ENCODE measurements at regions not wholly inside any gene's neighbourhood (a gene's known extent, or its start where the extent isn't known, plus 50 kb on each side); places are given as distances from the start of the nearest gene placed in this dataset.
"Not testable (repeated sequence)": the region's sequence is repeated elsewhere in the genome, so short reads cannot be mapped to it uniquely, and the experiment has no call there.

DNA sequence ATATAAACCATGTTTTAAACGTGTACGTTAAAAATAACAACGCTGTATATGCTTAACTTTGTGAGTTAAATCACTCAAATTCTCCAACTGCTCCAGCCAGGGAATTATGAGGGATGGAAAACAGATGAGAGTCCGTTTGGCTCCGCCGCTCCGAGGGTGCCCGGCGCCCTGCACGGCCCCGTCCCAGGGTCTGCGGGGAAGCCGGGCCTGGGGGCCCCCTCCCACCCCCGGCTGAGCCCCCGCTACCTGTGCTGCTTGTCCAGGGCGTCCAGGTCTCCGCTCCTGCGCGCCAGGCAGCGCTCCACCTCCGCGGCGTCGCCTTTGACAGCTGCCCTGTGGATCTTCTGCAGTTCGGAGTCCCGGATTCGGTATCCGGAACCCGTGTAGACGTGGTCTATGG lies 415.5 kb downstream of the FOXD4L4 start:
- H3K27me3 ChIP-seq (ENCODE audit: control insufficient read depth in 4 of 4, insufficient read depth in 4 of 4, low read length in 3 of 4); DNase-seq (ENCODE audit: low spot score); H3K9me3 ChIP-seq (ENCODE audit: control insufficient read depth in 4 of 4, low read length in 3 of 4); H3K4me3 ChIP-seq (ENCODE audit: low read depth in 1 of 3, low read length in 3 of 3); H3K9ac ChIP-seq (ENCODE audit: low read depth in 1 of 2, low read length in 2 of 2); H3K27ac ChIP-seq (ENCODE audit: low read depth in 1 of 2, low read length in 2 of 2); H3K36me3 ChIP-seq (ENCODE audit: control insufficient read depth in 4 of 4, insufficient read depth in 3 of 4, low read depth in 1 of 4, low read length in 3 of 4); H3K4me1 ChIP-seq (ENCODE audit: control insufficient read depth in 4 of 4, insufficient read depth in 4 of 4, low read length in 3 of 4): not testable (repeated sequence)
- 1% methylated on average over 7 of the region's 30 CpGs for WGBS

DNA sequence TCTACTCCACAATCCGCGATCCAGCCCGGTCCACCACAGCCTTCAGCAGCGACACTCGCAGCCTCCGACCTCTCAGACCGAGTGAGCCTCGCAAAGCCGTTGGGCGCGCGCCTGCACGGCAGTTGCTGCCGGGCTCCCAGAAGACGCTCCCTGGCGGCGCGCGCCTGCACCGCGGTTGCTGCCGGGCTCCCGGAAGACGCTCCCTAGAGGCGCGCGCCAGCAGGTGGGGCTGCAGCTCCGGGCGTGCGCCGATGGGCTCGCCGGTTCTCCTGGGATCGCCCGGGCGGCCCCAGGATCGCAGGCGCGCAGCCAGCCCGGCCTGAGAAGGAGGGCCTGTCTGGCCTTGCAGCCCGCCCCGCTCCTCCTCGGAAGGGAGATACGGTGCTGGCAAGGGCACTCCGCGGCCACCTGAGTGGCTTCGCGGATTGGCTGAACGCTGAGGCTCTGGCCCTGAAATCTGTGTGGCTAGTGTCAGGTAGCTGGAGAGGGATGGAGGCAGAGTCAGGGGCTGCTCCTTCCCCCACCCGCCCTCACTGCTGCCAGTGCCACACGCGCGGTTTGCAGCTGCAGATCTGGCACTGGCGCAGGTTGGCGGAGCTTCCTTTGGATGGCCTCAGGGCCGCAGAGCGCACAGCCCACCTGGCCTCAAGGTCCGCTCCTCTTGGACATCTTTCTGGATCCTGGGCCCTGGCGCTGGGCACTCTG lies 416.2 kb downstream of the FOXD4L4 start:
- H3K9ac ChIP-seq (ENCODE audit: low read depth in 1 of 2, low read length in 2 of 2); H3K27ac ChIP-seq (ENCODE audit: low read depth in 1 of 2, low read length in 2 of 2); H3K4me3 ChIP-seq (ENCODE audit: low read depth in 1 of 3, low read length in 3 of 3); H3K36me3 ChIP-seq (ENCODE audit: control insufficient read depth in 4 of 4, insufficient read depth in 3 of 4, low read depth in 1 of 4, low read length in 3 of 4); H3K4me1 ChIP-seq (ENCODE audit: control insufficient read depth in 4 of 4, insufficient read depth in 4 of 4, low read length in 3 of 4); H3K27me3 ChIP-seq (ENCODE audit: control insufficient read depth in 4 of 4, insufficient read depth in 4 of 4, low read length in 3 of 4); H3K9me3 ChIP-seq (ENCODE audit: control insufficient read depth in 4 of 4, low read length in 3 of 4): not testable (repeated sequence)
- TF ChIP-seq RAD21 (IDR thresholded peaks at IDR 0.05): peak; percentile 8 to 37
- DNase-seq (ENCODE audit: low spot score): peak; percentile 58
- 2% methylated on average over 34 of the region's 59 CpGs for WGBS

DNA sequence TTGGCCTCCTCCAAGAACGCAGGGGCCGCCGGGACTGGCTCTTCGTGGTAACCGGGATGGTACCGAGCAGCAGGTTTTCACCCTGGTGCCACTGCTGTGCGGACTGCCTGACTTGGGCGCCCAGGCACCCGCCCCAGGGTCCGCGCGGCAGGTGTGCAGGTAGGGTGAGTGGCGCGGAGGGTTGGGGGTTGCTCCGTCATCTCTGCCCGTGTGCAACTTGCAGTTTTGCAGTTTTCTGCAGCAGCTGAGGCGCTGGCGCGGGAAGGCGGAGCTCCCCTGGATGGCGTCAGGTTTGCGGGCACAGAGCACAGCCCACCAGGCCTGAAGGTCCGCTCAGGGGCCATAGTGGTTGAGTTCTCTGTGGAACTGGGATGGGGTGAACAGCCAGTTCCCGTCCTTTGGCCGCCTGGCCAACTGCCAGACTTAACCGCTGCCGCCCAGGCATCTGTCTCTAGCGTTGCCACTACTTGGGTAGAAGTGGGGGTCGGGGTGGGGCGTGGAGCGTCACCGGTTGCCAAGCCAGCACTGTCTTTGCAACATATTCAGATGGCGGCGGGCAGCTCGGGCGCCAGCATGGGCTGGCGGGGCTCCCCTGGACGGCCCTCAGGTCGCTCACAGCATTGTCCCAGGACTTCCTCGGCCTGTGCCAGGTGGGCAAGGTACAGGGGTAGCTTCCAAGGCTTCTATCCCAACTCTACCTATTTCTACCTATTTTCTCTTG lies 417.2 kb downstream of the FOXD4L4 start:
- H3K27ac ChIP-seq (ENCODE audit: low read depth in 1 of 2, low read length in 2 of 2); H3K4me3 ChIP-seq (ENCODE audit: low read depth in 1 of 3, low read length in 3 of 3): not testable (repeated sequence)

DNA sequence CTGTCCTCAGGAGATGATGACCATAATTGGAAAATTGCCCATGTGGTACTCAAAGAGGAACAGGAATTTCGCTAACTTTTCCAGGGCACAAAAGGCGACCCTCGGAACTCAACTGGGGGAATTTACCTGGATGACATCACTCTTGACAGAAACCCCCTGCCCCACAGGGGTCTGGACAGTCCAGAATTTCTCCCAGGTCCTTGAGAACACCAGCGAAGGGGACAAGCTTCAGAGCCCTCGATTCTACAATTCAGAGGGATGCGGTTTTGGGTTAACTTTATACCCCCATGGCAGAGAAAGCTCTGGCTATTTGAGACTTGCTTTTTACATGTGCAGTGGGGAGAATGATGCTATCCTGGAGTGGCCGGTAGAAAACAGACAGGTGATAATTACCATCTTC lies 445.4 kb downstream of the FOXD4L4 start:
- not testable (repeated sequence) for H3K9me3 ChIP-seq (ENCODE audit: control insufficient read depth in 4 of 4, low read length in 3 of 4); H3K27me3 ChIP-seq (ENCODE audit: control insufficient read depth in 4 of 4, insufficient read depth in 4 of 4, low read length in 3 of 4); H3K27ac ChIP-seq (ENCODE audit: low read depth in 1 of 2, low read length in 2 of 2); H3K4me1 ChIP-seq (ENCODE audit: control insufficient read depth in 4 of 4, insufficient read depth in 4 of 4, low read length in 3 of 4); H3K36me3 ChIP-seq (ENCODE audit: control insufficient read depth in 4 of 4, insufficient read depth in 3 of 4, low read depth in 1 of 4, low read length in 3 of 4); DNase-seq (ENCODE audit: low spot score); H3K9ac ChIP-seq (ENCODE audit: low read depth in 1 of 2, low read length in 2 of 2); H3K4me3 ChIP-seq (ENCODE audit: low read depth in 1 of 3, low read length in 3 of 3)
- WGBS: 87% methylated on average over 6 of the region's 7 CpGs

More for the DNA sequence above, 417.2 kb downstream of the FOXD4L4 start:
- H3K36me3 ChIP-seq (ENCODE audit: control insufficient read depth in 4 of 4, insufficient read depth in 3 of 4, low read depth in 1 of 4, low read length in 3 of 4); DNase-seq (ENCODE audit: low spot score); H3K9me3 ChIP-seq (ENCODE audit: control insufficient read depth in 4 of 4, low read length in 3 of 4); H3K4me1 ChIP-seq (ENCODE audit: control insufficient read depth in 4 of 4, insufficient read depth in 4 of 4, low read length in 3 of 4); H3K27me3 ChIP-seq (ENCODE audit: control insufficient read depth in 4 of 4, insufficient read depth in 4 of 4, low read length in 3 of 4); H3K9ac ChIP-seq (ENCODE audit: low read depth in 1 of 2, low read length in 2 of 2): not testable (repeated sequence)
- WGBS: 19% methylated on average over 23 of the region's 40 CpGs

DNA sequence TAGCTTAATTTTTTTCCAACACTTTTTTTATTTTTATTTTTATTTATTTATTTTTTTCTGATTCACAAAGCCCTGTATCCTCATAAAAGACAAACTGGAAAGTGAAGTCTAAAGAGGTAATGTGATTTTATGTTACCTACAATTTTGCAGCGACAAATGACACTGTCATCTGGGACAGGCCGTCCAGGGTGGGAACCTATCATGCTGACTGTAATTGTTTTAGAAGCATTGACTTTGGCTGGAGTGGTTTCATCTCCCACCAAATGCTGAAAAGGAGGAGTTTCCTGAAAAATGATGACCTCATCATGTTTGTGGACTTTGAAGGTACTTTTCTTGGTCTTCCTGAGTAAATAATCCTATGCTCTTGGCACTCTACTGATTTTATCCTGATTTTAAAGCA lies 446.7 kb downstream of the FOXD4L4 start:
- WGBS: 80% methylated on average over 2 of the region's 2 CpGs
- DNase-seq (ENCODE audit: low spot score); H3K4me1 ChIP-seq (ENCODE audit: control insufficient read depth in 4 of 4, insufficient read depth in 4 of 4, low read length in 3 of 4); H3K9me3 ChIP-seq (ENCODE audit: control insufficient read depth in 4 of 4, low read length in 3 of 4); H3K27ac ChIP-seq (ENCODE audit: low read depth in 1 of 2, low read length in 2 of 2); H3K9ac ChIP-seq (ENCODE audit: low read depth in 1 of 2, low read length in 2 of 2); H3K4me3 ChIP-seq (ENCODE audit: low read depth in 1 of 3, low read length in 3 of 3); H3K27me3 ChIP-seq (ENCODE audit: control insufficient read depth in 4 of 4, insufficient read depth in 4 of 4, low read length in 3 of 4); H3K36me3 ChIP-seq (ENCODE audit: control insufficient read depth in 4 of 4, insufficient read depth in 3 of 4, low read depth in 1 of 4, low read length in 3 of 4): not testable (repeated sequence)

DNA sequence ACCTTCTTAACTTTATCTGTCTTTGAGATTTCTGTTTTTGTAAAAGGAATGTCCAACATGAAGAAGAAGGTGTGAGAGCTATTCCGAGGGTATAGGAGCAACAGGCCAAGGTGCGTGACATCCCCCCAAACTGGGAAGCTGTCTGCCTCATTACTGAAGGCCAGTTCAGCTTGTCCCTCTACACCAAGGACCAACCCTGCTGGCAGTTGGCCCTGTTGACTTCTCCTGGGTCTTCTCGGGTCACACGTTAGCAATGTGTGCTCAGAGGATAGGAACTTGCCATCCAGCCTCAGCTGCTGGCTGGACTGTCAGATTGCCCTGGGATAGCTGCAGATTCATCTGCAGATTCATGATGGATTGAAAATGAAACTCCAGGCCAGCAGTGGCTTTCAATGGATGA lies 460.3 kb downstream of the FOXD4L4 start:
- DNase-seq (ENCODE audit: low spot score); H3K4me1 ChIP-seq (ENCODE audit: control insufficient read depth in 4 of 4, insufficient read depth in 4 of 4, low read length in 3 of 4); H3K9me3 ChIP-seq (ENCODE audit: control insufficient read depth in 4 of 4, low read length in 3 of 4); H3K36me3 ChIP-seq (ENCODE audit: control insufficient read depth in 4 of 4, insufficient read depth in 3 of 4, low read depth in 1 of 4, low read length in 3 of 4); H3K4me3 ChIP-seq (ENCODE audit: low read depth in 1 of 3, low read length in 3 of 3); H3K9ac ChIP-seq (ENCODE audit: low read depth in 1 of 2, low read length in 2 of 2); H3K27ac ChIP-seq (ENCODE audit: low read depth in 1 of 2, low read length in 2 of 2); H3K27me3 ChIP-seq (ENCODE audit: control insufficient read depth in 4 of 4, insufficient read depth in 4 of 4, low read length in 3 of 4): not testable (repeated sequence)
- WGBS: 60% methylated on average over 2 of the region's 4 CpGs

DNA sequence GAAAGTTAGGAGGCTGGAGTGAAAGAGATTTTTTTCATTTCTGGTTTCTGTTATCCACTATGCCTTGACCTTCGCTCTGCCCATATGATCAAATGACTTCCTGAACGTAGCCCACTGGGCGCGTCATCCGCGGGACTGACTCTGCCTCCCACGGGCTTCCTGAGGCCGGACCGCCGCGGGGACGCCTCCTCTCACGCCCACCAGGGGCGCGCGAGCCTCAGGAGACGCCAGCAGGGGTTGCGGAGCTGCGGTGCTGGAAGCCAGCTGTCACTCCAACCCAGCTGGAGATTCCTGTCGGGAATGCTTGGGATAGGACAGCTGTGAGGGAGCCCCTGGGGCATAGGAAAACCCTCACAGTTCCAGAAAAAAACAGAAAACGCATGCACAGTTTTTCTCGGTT lies 461.5 kb downstream of the FOXD4L4 start:
- not testable (repeated sequence) for H3K4me1 ChIP-seq (ENCODE audit: control insufficient read depth in 4 of 4, insufficient read depth in 4 of 4, low read length in 3 of 4); H3K27ac ChIP-seq (ENCODE audit: low read depth in 1 of 2, low read length in 2 of 2); H3K27me3 ChIP-seq (ENCODE audit: control insufficient read depth in 4 of 4, insufficient read depth in 4 of 4, low read length in 3 of 4); H3K9me3 ChIP-seq (ENCODE audit: control insufficient read depth in 4 of 4, low read length in 3 of 4); H3K9ac ChIP-seq (ENCODE audit: low read depth in 1 of 2, low read length in 2 of 2); H3K36me3 ChIP-seq (ENCODE audit: control insufficient read depth in 4 of 4, insufficient read depth in 3 of 4, low read depth in 1 of 4, low read length in 3 of 4); H3K4me3 ChIP-seq (ENCODE audit: low read depth in 1 of 3, low read length in 3 of 3); DNase-seq (ENCODE audit: low spot score)
- WGBS: 55% methylated on average over 18 of the region's 22 CpGs

DNA sequence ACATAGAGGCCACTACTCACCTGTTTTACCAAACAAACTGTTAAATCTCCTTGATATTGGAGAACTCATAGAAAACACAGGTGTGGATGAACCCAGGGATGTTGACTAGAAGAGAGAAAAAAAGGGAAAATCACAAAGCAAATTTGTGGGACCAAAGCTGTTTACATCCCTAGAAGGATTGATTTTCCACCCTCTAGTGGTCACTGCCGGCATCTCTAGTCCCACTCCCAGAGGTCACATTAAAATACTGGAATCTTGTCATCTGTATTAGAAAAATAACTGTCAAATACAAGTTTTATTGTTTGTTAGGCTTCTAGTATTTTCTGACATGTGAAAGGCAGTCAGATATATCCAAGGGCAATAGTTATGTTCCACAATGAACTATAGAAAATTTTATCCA lies 469.7 kb downstream of the FOXD4L4 start:
- no CpG with 5 or more reads among the region's 1 CpG for WGBS
- H3K36me3 ChIP-seq (ENCODE audit: control insufficient read depth in 4 of 4, insufficient read depth in 3 of 4, low read depth in 1 of 4, low read length in 3 of 4); H3K27me3 ChIP-seq (ENCODE audit: control insufficient read depth in 4 of 4, insufficient read depth in 4 of 4, low read length in 3 of 4); H3K9me3 ChIP-seq (ENCODE audit: control insufficient read depth in 4 of 4, low read length in 3 of 4); H3K4me1 ChIP-seq (ENCODE audit: control insufficient read depth in 4 of 4, insufficient read depth in 4 of 4, low read length in 3 of 4); H3K4me3 ChIP-seq (ENCODE audit: low read depth in 1 of 3, low read length in 3 of 3); H3K27ac ChIP-seq (ENCODE audit: low read depth in 1 of 2, low read length in 2 of 2); H3K9ac ChIP-seq (ENCODE audit: low read depth in 1 of 2, low read length in 2 of 2); DNase-seq (ENCODE audit: low spot score): not testable (repeated sequence)
